ENCODE measurements at regions not wholly inside any gene's neighbourhood (a gene's known extent, or its start where the extent isn't known, plus 50 kb on each side); places are given as distances from the start of the nearest gene placed in this dataset.

- TF ChIP-seq JUN (IDR thresholded peaks at IDR 0.05; ENCODE audit: low read depth, low read length), result no peak
- TF ChIP-seq JUND (IDR thresholded peaks at IDR 0.05; ENCODE audit: low read length), result no peak
- no peak for TF ChIP-seq BACH1 (IDR thresholded peaks at IDR 0.05; ENCODE audit: low read length)
These were observed 135.0 kb downstream of the TM9SF2 start (continued) for GRCh38 chr13:99636306-99636705.

Data from H1 (cell line).